HepG2 (cell line): ENCODE measurements at regions not wholly inside any gene's neighbourhood (a gene's known extent, or its start where the extent isn't known, plus 50 kb on each side); places are given as distances from the start of the nearest gene placed in this dataset.
"Not testable (repeated sequence)": the region's sequence is repeated elsewhere in the genome, so short reads cannot be mapped to it uniquely, and the experiment has no call there.

Experiments
- BORCS8-MEF2B ChIP-seq: sonication (generic); formaldehyde crosslinking; IDR thresholded peaks from 2 replicates; pipeline ENCODE4 v1.8.0; 2022; ENCODE audit warnings: mild to moderate bottlenecking, missing genetic modification reagents
- CHD2 ChIP-seq: IDR thresholded peaks from 2 replicates; pipeline ENCODE4 v1.6.1; 2011; ENCODE audit warnings: low read depth, low read length, improper control_type of control experiment
- CREM ChIP-seq, 2 experiments: sonication (generic) in 1 of 2; formaldehyde crosslinking in 1 of 2; IDR thresholded peaks; 2 replicates each; pipeline versions ENCODE4 v1.4.0 to v1.6.1; 2016 to 2020; ENCODE audit warnings: antibody characterized with exemption in 1 of 2, mild to moderate bottlenecking in 1 of 2, missing genetic modification reagents in 1 of 2
- CTCF ChIP-seq: sonication (generic); formaldehyde crosslinking; IDR thresholded peaks from 2 replicates; pipeline ENCODE4 v1.5.0; 2020; ENCODE audit warnings: mild to moderate bottlenecking, missing genetic modification reagents, moderate library complexity
- EZH2 ChIP-seq: conservative IDR thresholded peaks from 2 replicates; pipeline ENCODE4 v1.6.1; 2012; ENCODE audit warnings: mild to moderate bottlenecking, low read depth, low read length, moderate library complexity
- FOXA3 ChIP-seq: IDR thresholded peaks from 2 replicates; pipeline ENCODE4 v1.6.1; 2016; ENCODE audit warnings: missing genetic modification reagents, missing compliant biosample characterization
- MAFF ChIP-seq: IDR thresholded peaks from 2 replicates; pipeline ENCODE4 v1.6.1; 2011; ENCODE audit warnings: low read depth, low read length, improper control_type of control experiment
- PCBP1 ChIP-seq: fragments of 200-400 bp; formaldehyde crosslinking; IDR thresholded peaks from 2 replicates; pipeline ENCODE4 v1.6.1; 2017; ENCODE audit warnings: mild to moderate bottlenecking, low read depth, low read length, borderline replicate concordance
- PCBP2 ChIP-seq: fragments of 200-400 bp; formaldehyde crosslinking; optimal IDR thresholded peaks from 2 replicates; pipeline ENCODE3; 2018; ENCODE audit warnings: low read length, low read depth; ENCODE audit not compliant: poor library complexity, severe bottlenecking
- RERE ChIP-seq: IDR thresholded peaks from 2 replicates; pipeline ENCODE4 v1.6.1; 2016; ENCODE audit warnings: low read depth, missing genetic modification reagents, missing compliant biosample characterization
- SP2 ChIP-seq: sonication (generic); formaldehyde crosslinking; IDR thresholded peaks from 2 replicates; pipeline ENCODE4 v1.5.1; 2020; ENCODE audit warnings: mild to moderate bottlenecking, missing genetic modification reagents
- ZNF639 ChIP-seq: conservative IDR thresholded peaks from 2 replicates; pipeline ENCODE4 v1.6.1; 2018; ENCODE audit warnings: missing genetic modification reagents
- ZNF766 ChIP-seq: sonication (generic); formaldehyde crosslinking; IDR thresholded peaks from 2 replicates; pipeline ENCODE4 v1.5.0; 2020; ENCODE audit warnings: missing genetic modification reagents, borderline replicate concordance

GRCh38 chrX:92570217-92570616 is 791.0 kb downstream of the PCDH11X start:
- not testable (repeated sequence) for TF ChIP-seq BORCS8-MEF2B; PCBP2; ZNF766; CREM (IDR thresholded peaks at IDR 0.05); CREM (CRISPR knock-in tag; IDR thresholded peaks at IDR 0.05); CTCF (CRISPR knock-in tag); RERE (CRISPR knock-in tag); CHD2; EZH2; MAFF; FOXA3 (CRISPR knock-in tag); PCBP1; SP2 (CRISPR knock-in tag); ZNF639 (CRISPR knock-in tag)
